Fibroblast of the aortic adventitia (primary cell): ENCODE measurements at regions not wholly inside any gene's neighbourhood (a gene's known extent, or its start where the extent isn't known, plus 50 kb on each side); places are given as distances from the start of the nearest gene placed in this dataset.

ENCODE experiments used
- DNase-seq: peaks from one replicate; pipeline ENCODE4 v3.0.0-alpha.2; 2010; ENCODE audit warnings: low read depth
- H3K4me3 ChIP-seq: 2 replicates; pipeline ENCODE4 v1.5.1; 2011; ENCODE audit warnings: low read depth, mild to moderate bottlenecking, control low read depth, low read length, moderate library complexity
- TF ChIP-seq, protein P1 (sequence below): IDR thresholded peaks from 2 replicates; pipeline ENCODE4 v1.5.1; 2011; ENCODE audit warnings: mild to moderate bottlenecking, low read length, control low read depth, inconsistent platforms; ENCODE audit not compliant: insufficient read depth

DNA sequence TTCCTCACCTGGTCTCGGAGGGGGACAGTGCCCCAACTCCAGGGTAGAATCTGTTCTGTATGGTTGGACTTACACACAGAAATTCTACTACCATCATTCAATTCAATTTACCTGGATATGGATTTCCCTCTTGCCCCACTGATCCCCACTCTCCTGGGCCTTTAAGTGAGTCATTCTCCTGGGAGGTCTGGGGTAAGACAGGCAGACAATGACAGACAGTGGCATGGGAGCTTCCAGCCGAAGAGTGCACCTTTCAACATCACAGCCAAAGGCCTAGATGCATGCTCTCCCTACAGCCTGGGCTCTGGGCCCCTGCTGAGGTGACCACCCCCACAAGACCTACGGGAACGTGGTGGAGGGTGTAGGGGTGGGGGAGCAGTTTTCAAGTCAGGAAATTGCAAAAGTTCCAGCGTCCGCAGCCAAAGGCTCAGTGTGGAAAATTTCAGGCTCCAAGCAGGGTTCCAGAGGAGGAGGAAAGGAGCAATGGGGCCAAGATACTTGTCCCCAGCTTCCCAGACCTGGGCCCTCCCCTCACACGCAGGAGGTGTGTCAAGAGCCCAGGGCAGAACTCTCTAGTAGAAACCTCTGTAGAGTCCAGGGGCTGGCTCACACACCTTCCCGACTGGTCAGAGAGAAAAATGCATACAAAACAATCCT is 296.4 kb downstream of the CYP26B1 start:
- TF ChIP-seq, protein P1, sequence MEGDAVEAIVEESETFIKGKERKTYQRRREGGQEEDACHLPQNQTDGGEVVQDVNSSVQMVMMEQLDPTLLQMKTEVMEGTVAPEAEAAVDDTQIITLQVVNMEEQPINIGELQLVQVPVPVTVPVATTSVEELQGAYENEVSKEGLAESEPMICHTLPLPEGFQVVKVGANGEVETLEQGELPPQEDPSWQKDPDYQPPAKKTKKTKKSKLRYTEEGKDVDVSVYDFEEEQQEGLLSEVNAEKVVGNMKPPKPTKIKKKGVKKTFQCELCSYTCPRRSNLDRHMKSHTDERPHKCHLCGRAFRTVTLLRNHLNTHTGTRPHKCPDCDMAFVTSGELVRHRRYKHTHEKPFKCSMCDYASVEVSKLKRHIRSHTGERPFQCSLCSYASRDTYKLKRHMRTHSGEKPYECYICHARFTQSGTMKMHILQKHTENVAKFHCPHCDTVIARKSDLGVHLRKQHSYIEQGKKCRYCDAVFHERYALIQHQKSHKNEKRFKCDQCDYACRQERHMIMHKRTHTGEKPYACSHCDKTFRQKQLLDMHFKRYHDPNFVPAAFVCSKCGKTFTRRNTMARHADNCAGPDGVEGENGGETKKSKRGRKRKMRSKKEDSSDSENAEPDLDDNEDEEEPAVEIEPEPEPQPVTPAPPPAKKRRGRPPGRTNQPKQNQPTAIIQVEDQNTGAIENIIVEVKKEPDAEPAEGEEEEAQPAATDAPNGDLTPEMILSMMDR = no peak
- H3K4me3 ChIP-seq = no peak overlapping the region
- DNase-seq = peak; percentile 25

DNA sequence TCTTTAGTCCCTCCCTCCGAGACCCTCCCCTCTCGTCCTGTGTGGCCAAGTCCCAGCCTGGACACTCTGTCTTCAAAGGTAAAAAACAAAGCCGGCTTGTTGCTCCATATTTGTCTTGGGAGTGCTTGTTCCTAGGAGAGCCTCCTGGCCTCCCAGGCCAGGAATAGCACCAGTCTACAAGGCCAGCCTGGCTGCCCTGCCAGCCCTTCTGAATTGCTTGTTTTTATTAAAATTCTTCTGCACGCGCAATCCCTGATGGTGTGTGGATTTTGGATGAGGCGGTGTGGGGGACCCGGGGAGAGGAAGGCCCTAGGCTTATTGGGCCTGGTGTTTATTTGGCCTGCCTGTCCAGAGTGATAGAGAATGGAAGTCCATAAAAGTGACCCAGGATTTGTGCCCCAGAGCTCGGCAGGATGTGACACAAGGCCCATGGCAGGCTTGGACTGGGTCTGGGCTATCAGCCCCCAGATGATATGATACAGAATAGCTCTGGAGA is 297.3 kb downstream of the CYP26B1 start:
- peak; percentile 29 for DNase-seq
- TF ChIP-seq, protein P1 = no peak

DNA sequence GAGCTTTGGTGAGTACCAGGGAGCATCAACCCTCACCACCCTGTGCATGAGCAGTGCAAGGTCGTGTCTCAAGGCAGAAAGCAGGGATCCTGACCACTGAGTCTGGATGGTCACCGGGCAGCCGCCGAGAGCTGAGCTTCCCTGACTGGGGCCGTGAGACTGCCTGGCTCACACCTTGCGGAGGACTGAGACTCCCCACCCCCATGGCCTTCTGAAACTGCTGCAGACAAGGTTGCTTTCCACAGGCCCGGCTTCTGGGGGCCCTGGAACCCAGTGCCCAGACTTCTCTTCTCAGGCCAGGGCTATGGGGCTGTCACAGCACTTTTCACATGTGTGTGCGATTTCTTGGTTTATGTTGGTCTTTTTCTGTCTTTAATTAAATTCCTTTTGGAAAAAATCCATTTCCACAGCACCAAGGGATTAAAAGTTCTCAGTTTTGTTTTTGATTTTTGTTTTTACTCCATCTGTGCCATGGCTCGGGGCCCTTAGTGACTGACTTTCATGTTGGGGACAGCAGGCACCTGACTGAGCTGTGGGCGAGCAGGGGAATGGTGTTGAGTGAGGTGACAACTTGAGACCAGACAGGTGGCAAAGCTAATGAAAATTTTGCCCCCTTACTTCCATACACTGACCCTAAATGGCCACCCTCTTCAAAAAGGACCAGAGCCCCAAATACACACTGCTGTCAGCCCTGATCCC is 297.9 kb downstream of the CYP26B1 start:
- no peak for DNase-seq
- TF ChIP-seq, protein P1 = no peak

More for the DNA sequence above, 297.3 kb downstream of the CYP26B1 start:
- H3K4me3 ChIP-seq = no peak overlapping the region

DNA sequence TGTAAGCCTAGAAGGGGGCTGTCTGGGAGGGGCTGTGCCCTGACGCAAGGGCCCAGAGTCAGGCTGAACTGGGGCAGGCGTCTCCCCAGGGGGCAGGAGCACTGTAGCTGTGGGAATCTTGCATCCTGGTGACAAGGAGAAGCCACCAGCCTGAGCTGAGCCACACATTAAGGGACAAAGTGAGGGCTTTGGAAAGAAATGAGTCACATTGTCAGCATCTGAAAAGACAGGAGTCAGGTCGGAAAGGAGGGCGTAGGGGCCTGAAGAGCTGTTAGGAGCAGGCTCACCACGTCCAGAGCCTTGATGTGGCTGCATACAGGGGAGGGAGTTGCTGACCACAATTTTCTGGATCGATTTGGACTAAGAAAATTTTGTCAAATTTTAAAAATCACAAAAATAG is 298.6 kb downstream of the CYP26B1 start:
- H3K4me3 ChIP-seq = no peak overlapping the region
- TF ChIP-seq, protein P1 = no peak
- DNase-seq = no peak

More for the DNA sequence above, 297.9 kb downstream of the CYP26B1 start:
- H3K4me3 ChIP-seq = no peak overlapping the region

GRCh38 chr2:71846669-71847291 is 300.9 kb downstream of the CYP26B1 start:
- H3K4me3 ChIP-seq = no peak overlapping the region
- peak; percentile 82 for DNase-seq
- TF ChIP-seq, protein P1 = peak; percentile 2

- no peak overlapping the region for H3K4me3 ChIP-seq
- TF ChIP-seq, protein P1 = no peak
Measured at GRCh38 chr2:71846072-71846471, 301.6 kb downstream of the CYP26B1 start.

More at GRCh38 chr2:71846072-71846471, 301.6 kb downstream of the CYP26B1 start:
- no peak for DNase-seq
